Hippocampal formation (tissue), 2 donors: ENCODE measurements at regions not wholly inside any gene's neighbourhood (a gene's known extent, or its start where the extent isn't known, plus 50 kb on each side); places are given as distances from the start of the nearest gene placed in this dataset.

Experiments
- DNase-seq, 2 donors: peaks; one replicate each; lab custom pipeline; 2025; lab: John Stamatoyannopoulos, UW

- no peak for DNase-seq
Observed at GRCh38 chr6:14933183-14933544, 312.7 kb upstream of the JARID2 start.

GRCh38 chr6:14934013-14934412, 311.9 kb upstream of the JARID2 start:
- no peak for DNase-seq

- no peak for DNase-seq
Observed at GRCh38 chr6:14934844-14935243, 311.0 kb upstream of the JARID2 start.

GRCh38 chr6:14936861-14937260, 309.0 kb upstream of the JARID2 start:
- DNase-seq: no peak

GRCh38 chr6:14943116-14943515, 302.8 kb upstream of the JARID2 start:
- DNase-seq: no peak

- DNase-seq: no peak
Observed at GRCh38 chr6:14944593-14944992, 301.3 kb upstream of the JARID2 start.

GRCh38 chr6:14945461-14946185, 300.2 kb upstream of the JARID2 start:
- no peak for DNase-seq

GRCh38 chr6:14946753-14947152, 299.1 kb upstream of the JARID2 start:
- no peak for DNase-seq

- DNase-seq: no peak
Observed at GRCh38 chr6:14948586-14949245, 297.2 kb upstream of the JARID2 start.

GRCh38 chr6:14950103-14950969, 295.5 kb upstream of the JARID2 start:
- DNase-seq: no peak

GRCh38 chr6:14950970-14951276, 294.9 kb upstream of the JARID2 start:
- no peak for DNase-seq

GRCh38 chr6:14951704-14952103, 294.2 kb upstream of the JARID2 start:
- DNase-seq: no peak

GRCh38 chr6:14953836-14954235, 292.0 kb upstream of the JARID2 start:
- no peak for DNase-seq

GRCh38 chr6:14957355-14958059, 288.4 kb upstream of the JARID2 start:
- no peak for DNase-seq

GRCh38 chr6:14959324-14959885, 286.5 kb upstream of the JARID2 start:
- no peak for DNase-seq

- DNase-seq: no peak
Observed at GRCh38 chr6:14964556-14965270, 281.2 kb upstream of the JARID2 start.

- DNase-seq: no peak
Observed at GRCh38 chr6:14965424-14966075, 280.3 kb upstream of the JARID2 start.

GRCh38 chr6:14966096-14966905, 279.6 kb upstream of the JARID2 start:
- no peak for DNase-seq

- DNase-seq: no peak
Observed at GRCh38 chr6:14966906-14967711, 278.8 kb upstream of the JARID2 start.
